ENCODE measurements at regions not wholly inside any gene's neighbourhood (a gene's known extent, or its start where the extent isn't known, plus 50 kb on each side); places are given as distances from the start of the nearest gene placed in this dataset.

GRCh38 chr2:240372101-240372500 is 63.4 kb upstream of the GPC1 start:
- Histone ChIP-seq H3K27me3 (no peaks in the 10 kb centered on the region), H3K27ac (no peak overlapping the region)
- intact Hi-C loops (cut with DNase I): no loop called here

DNA sequence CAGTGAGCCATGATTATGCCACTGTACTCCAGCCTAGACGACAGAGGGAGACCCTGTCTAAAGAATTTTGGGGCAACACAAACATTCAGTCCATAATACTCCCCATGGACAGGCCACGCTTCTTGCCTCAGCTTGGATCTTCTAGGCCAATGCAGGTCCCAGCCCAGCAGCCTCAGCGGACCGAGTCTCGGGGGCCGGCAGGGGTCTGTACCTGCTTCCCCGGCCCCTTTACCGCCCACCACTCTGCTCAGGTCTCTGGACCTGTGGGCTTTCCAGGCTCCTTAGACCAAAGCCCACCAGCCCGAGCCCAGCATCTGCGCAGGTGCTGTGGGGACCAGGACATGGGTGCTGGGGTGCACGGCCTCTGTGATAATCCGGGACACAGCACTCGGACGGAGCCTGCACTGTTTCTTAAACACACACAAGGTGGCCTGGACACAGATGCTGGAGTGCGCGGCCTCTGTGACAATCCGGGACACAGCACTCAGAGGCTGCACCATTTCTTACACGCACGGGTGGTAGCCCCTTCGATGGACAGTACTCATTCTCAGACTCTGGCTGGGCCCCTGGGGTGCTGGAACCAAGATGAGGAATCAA is 62.1 kb upstream of the GPC1 start:
- DNase-seq (no peak), ATAC-seq (no peak)
- Histone ChIP-seq H3K9me3 (no peaks in the 10 kb centered on the region), H3K4me1 (peaks cover 0 to 15% (median 4%) of the 10 kb centered on the region in 4 donors), H3K4me3 (no peak overlapping the region), H3K27me3 (no peaks in the 10 kb centered on the region), H3K27ac (no peak overlapping the region), H3K36me3 (no peaks in the 10 kb centered on the region)
- intact Hi-C loops (cut with DNase I): no loop called here
- TF ChIP-seq, protein P1, sequence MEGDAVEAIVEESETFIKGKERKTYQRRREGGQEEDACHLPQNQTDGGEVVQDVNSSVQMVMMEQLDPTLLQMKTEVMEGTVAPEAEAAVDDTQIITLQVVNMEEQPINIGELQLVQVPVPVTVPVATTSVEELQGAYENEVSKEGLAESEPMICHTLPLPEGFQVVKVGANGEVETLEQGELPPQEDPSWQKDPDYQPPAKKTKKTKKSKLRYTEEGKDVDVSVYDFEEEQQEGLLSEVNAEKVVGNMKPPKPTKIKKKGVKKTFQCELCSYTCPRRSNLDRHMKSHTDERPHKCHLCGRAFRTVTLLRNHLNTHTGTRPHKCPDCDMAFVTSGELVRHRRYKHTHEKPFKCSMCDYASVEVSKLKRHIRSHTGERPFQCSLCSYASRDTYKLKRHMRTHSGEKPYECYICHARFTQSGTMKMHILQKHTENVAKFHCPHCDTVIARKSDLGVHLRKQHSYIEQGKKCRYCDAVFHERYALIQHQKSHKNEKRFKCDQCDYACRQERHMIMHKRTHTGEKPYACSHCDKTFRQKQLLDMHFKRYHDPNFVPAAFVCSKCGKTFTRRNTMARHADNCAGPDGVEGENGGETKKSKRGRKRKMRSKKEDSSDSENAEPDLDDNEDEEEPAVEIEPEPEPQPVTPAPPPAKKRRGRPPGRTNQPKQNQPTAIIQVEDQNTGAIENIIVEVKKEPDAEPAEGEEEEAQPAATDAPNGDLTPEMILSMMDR (IDR thresholded peaks at IDR 0.05): no peak
- TF ChIP-seq POLR2A (IDR thresholded peaks at IDR 0.05): no peak
- 58% methylated on average over 4 of the region's 20 CpGs for WGBS (ENCODE audit: insufficient coverage, low coverage, low lambda C conversion rate, missing lambda C conversion rate)

More at GRCh38 chr2:240372101-240372500, 63.4 kb upstream of the GPC1 start:
- WGBS (ENCODE audit: insufficient coverage, low coverage, low lambda C conversion rate, missing lambda C conversion rate): 42% methylated on average over 2 of the region's 5 CpGs
- DNase-seq (no peak), ATAC-seq (no peak)
- TF ChIP-seq POLR2A (IDR thresholded peaks at IDR 0.05): no peak
- TF ChIP-seq, protein P1 (IDR thresholded peaks at IDR 0.05): no peak
- Histone ChIP-seq H3K36me3 (no peaks in the 10 kb centered on the region), H3K4me1 (peaks cover 0 to 20% (median 5%) of the 10 kb centered on the region in 4 donors), H3K9me3 (no peaks in the 10 kb centered on the region), H3K4me3 (no peak overlapping the region)

DNA sequence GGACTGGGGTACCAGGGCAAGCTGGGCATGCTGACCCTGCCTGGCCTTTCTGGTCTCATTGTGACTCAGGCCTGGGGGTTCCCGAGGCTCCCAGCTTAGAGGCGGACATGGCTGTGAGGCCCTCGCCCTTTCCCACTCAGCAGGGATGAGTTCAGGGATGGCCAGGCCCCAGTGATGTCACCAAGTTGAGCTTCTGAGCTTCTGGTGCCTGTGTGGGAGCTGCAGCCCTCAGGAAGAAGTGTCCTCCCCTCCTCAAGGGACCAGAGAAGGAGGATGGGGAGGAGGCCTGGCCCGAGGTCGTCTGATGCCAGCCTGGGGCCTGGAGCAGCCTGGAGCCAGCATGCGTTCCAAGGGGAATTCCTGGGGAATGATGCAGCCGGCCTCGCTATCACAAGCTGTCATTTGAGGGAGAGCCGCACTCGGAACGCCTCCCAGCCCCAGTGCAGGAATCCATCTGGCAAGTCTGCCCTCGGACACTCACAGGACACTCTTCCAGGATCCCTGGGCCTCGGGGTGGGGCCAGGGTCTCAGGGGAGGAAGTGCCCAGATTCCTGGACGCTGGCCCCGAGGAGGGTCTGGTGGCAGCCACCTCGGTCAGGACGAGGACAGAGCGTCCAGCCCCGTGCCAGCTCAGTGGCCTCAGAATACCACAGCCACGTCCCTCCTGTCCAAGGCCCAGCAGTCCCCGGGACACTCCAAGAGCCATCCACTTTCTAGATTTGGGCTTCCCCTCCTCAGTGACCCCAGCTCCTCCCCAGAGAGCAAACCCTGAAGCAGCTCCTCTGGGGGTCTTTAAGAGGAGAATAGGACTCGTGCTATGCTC is 61.2 kb upstream of the GPC1 start:
- ATAC-seq: peak in 2 of 4 donors; percentile 9 to 32
- intact Hi-C loops (cut with DNase I): no loop called here

DNA sequence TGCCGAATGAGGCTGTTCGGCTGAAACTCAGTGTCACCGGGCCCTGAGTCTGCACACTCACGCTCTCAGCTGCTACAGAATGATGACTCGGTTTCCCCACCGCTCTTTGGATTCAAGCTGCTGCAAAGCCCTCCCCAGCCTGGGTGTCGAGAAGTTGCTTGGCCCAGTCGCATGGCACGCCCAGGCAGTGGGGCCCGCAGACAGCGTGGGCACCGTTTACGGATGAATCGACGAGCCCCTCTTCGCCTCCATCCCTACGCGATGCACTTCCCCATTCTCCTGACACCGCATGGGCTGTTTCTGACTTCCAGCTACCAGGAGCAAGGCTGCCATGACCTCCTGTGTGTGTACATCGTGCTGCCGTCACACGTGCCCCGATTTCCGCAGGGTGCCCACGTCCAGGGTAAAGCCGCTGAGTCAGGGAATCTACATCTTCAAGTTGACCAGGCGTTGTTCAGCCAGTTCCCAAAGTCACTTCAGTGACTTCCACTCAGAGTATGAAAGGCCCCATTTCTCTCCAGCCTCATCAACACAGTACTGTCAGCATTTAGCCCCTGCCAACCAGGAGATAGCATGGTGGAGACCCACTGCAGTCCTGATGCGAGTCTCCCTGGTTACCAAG is 60.3 kb upstream of the GPC1 start:
- WGBS (ENCODE audit: insufficient coverage, low coverage, low lambda C conversion rate, missing lambda C conversion rate): 85% methylated on average over 15 of the region's 28 CpGs
- intact Hi-C loops (cut with DNase I): no loop called here
- H3K4me3 ChIP-seq: no peak overlapping the region
- no peaks in the 10 kb centered on the region for H3K9me3 ChIP-seq
- no peak overlapping the region for H3K27ac ChIP-seq
- DNase-seq (no peak), ATAC-seq (no peak)
- no peaks in the 10 kb centered on the region for H3K27me3 ChIP-seq
- TF ChIP-seq, protein P1 (IDR thresholded peaks at IDR 0.05): no peak
- TF ChIP-seq POLR2A (IDR thresholded peaks at IDR 0.05): no peak
- H3K36me3 ChIP-seq: no peaks in the 10 kb centered on the region
- peaks cover 0 to under 1% (median 0%) of the 10 kb centered on the region in 4 donors for H3K4me1 ChIP-seq

More for the DNA sequence above, 61.2 kb upstream of the GPC1 start:
- no peak for TF ChIP-seq POLR2A (IDR thresholded peaks at IDR 0.05)
- H3K9me3 ChIP-seq: no peaks in the 10 kb centered on the region
- no peaks in the 10 kb centered on the region for H3K36me3 ChIP-seq
- no peaks in the 10 kb centered on the region for H3K27me3 ChIP-seq
- WGBS (ENCODE audit: insufficient coverage, low coverage, low lambda C conversion rate, missing lambda C conversion rate): no CpG with 5 or more reads among the region's 22 CpGs
- peak overlapping the region in 1 of 3 donors; percentile 24 for H3K27ac ChIP-seq
- H3K4me1 ChIP-seq: peaks cover 0 to 8% (median 0%) of the 10 kb centered on the region in 4 donors
- DNase-seq: no peak
- no peak overlapping the region for H3K4me3 ChIP-seq

- no peak overlapping the region for H3K27ac ChIP-seq
- no peaks in the 10 kb centered on the region for H3K4me1 ChIP-seq
- WGBS (ENCODE audit: insufficient coverage, low coverage, low lambda C conversion rate, missing lambda C conversion rate): 20% methylated on average over 1 of the region's 12 CpGs
- intact Hi-C loops (cut with DNase I): no loop called here
- TF ChIP-seq, protein P1 (IDR thresholded peaks at IDR 0.05): no peak
- no peak for TF ChIP-seq POLR2A (IDR thresholded peaks at IDR 0.05)
- no peaks in the 10 kb centered on the region for H3K27me3 ChIP-seq
- no peak overlapping the region for H3K4me3 ChIP-seq
- DNase-seq (no peak), ATAC-seq (no peak)
- H3K9me3 ChIP-seq: no peaks in the 10 kb centered on the region
- H3K36me3 ChIP-seq: no peaks in the 10 kb centered on the region
These were observed 58.7 kb upstream of the GPC1 start for GRCh38 chr2:240376739-240377138.

Data from right lobe of liver (tissue), 6 donors.